Activated CD4-positive, alpha-beta memory T cell treated with anti-CD3 and anti-CD28 coated beads for 36 hours (primary cell): ENCODE measurements at regions not wholly inside any gene's neighbourhood (a gene's known extent, or its start where the extent isn't known, plus 50 kb on each side); places are given as distances from the start of the nearest gene placed in this dataset.
"Not testable (repeated sequence)": the region's sequence is repeated elsewhere in the genome, so short reads cannot be mapped to it uniquely, and the experiment has no call there.

Experiments
- CTCF ChIA-PET: fragments of 350-600 bp; sonication (Branson Sonifier 250); formaldehyde crosslinking; loops from one replicate; lab custom pipeline; 2021; ENCODE audit warnings: antibody characterized with exemption, inconsistent platforms; lab: Charles Lee
- POLR2A ChIA-PET: fragments of 350-600 bp; sonication (Branson Sonifier 250); formaldehyde crosslinking; loops from one replicate; lab custom pipeline; 2021; ENCODE audit warnings: antibody characterized with exemption; lab: Charles Lee
- DNase-seq: peaks from one replicate; pipeline ENCODE4 v3.0.0-alpha.2; 2020
- H3K27ac Mint-ChIP-seq: one replicate; pipeline ENCODE4 v1.8.0; 2021; ENCODE audit warnings: mixed read lengths
- H3K27me3 Mint-ChIP-seq: one replicate; pipeline ENCODE4 v1.8.0; 2021; ENCODE audit warnings: mixed read lengths
- H3K36me3 Mint-ChIP-seq: one replicate; pipeline ENCODE4 v1.8.0; 2021; ENCODE audit warnings: mixed read lengths
- H3K4me1 Mint-ChIP-seq: one replicate; pipeline ENCODE4 v1.8.0; 2021; ENCODE audit warnings: low read depth, mixed read lengths
- H3K4me3 Mint-ChIP-seq: one replicate; pipeline ENCODE4 v1.8.0; 2021; ENCODE audit warnings: mild to moderate bottlenecking, mixed read lengths
- H3K9me3 Mint-ChIP-seq: one replicate; pipeline ENCODE4 v1.8.0; 2021; ENCODE audit warnings: mixed read lengths
- intact Hi-C: fragments of 100-400 bp; cut with micrococcal nuclease; formaldehyde crosslinking; loops from one replicate; pipeline ENCODE4 v1.15.1; 2023

GRCh38 chr16:21487956-21488355 is 111.4 kb upstream of the METTL9 start:
- H3K27ac Mint-ChIP-seq, intact Hi-C loops, POLR2A ChIA-PET, H3K4me1 Mint-ChIP-seq, DNase-seq, H3K36me3 Mint-ChIP-seq, CTCF ChIA-PET, H3K4me3 Mint-ChIP-seq, H3K27me3 Mint-ChIP-seq, H3K9me3 Mint-ChIP-seq: not testable (repeated sequence)

- H3K9me3 Mint-ChIP-seq, CTCF ChIA-PET, H3K36me3 Mint-ChIP-seq, intact Hi-C loops, H3K27ac Mint-ChIP-seq, H3K4me1 Mint-ChIP-seq, H3K4me3 Mint-ChIP-seq, H3K27me3 Mint-ChIP-seq, POLR2A ChIA-PET: not testable (repeated sequence)
- peak; percentile 8 for DNase-seq
Observed at GRCh38 chr16:21499046-21499445, 100.3 kb upstream of the METTL9 start.

GRCh38 chr16:21501223-21501868 is 98.0 kb upstream of the METTL9 start:
- H3K9me3 Mint-ChIP-seq, H3K27me3 Mint-ChIP-seq, CTCF ChIA-PET, H3K36me3 Mint-ChIP-seq: not testable (repeated sequence)
- peak; percentile 73 for DNase-seq
- Mint-ChIP-seq H3K27ac (peak overlapping the region; percentile 90), H3K4me1 (peaks cover 12% of the 10 kb centered on the region), H3K4me3 (peak overlapping the region; percentile 82)
- POLR2A ChIA-PET: interaction anchor here (1.0 to 1.4 kb wide), 2 partner anchors 18 to 19 kb away, joined by 3 read pairs; no protein-coding TSS in a partner anchor
- intact Hi-C loops: loop anchor here (10.0 kb wide), 2 partner anchors 53 to 693 kb away; no protein-coding TSS in a partner anchor

- Mint-ChIP-seq H3K4me1 (peaks cover 18% of the 10 kb centered on the region), H3K27ac (peak overlapping the region; percentile 90), H3K9me3 (no peaks in the 10 kb centered on the region), H3K4me3 (peak overlapping the region; percentile 82), H3K27me3 (no peaks in the 10 kb centered on the region), H3K36me3 (peaks cover 11% of the 10 kb centered on the region)
- intact Hi-C loops: loop anchor here (10.0 kb wide), 2 partner anchors 53 to 693 kb away; no protein-coding TSS in a partner anchor
- ChIA-PET CTCF (no interaction called here), POLR2A (interaction anchor here (1.0 to 1.4 kb wide), 2 partner anchors 17 to 18 kb away, joined by 3 read pairs; no protein-coding TSS in a partner anchor)
- DNase-seq: peak; percentile 94
Observed at GRCh38 chr16:21501869-21502667, 97.3 kb upstream of the METTL9 start.

- peaks cover 21% of the 10 kb centered on the region for H3K36me3 Mint-ChIP-seq
- DNase-seq, POLR2A ChIA-PET, H3K4me3 Mint-ChIP-seq, CTCF ChIA-PET, H3K27me3 Mint-ChIP-seq, H3K9me3 Mint-ChIP-seq: not testable (repeated sequence)
- intact Hi-C loops: loop anchor here (10.0 kb wide), 2 partner anchors 51 to 691 kb away; no protein-coding TSS in a partner anchor
- H3K4me1 Mint-ChIP-seq: peaks cover 30% of the 10 kb centered on the region
- H3K27ac Mint-ChIP-seq: peak overlapping the region; percentile 90
Observed at GRCh38 chr16:21503574-21503920, 95.8 kb upstream of the METTL9 start.

- H3K4me3 Mint-ChIP-seq, POLR2A ChIA-PET, H3K27me3 Mint-ChIP-seq, CTCF ChIA-PET, H3K9me3 Mint-ChIP-seq: not testable (repeated sequence)
- DNase-seq: peak; percentile 8
- intact Hi-C loops: loop anchor here (10.0 kb wide), 2 partner anchors 51 to 691 kb away; no protein-coding TSS in a partner anchor
- Mint-ChIP-seq H3K27ac (peak overlapping the region; percentile 90), H3K4me1 (peaks cover 37% of the 10 kb centered on the region), H3K36me3 (peaks cover 23% of the 10 kb centered on the region)
Observed at GRCh38 chr16:21503941-21504832, 95.2 kb upstream of the METTL9 start.

GRCh38 chr16:21505751-21506520 is 93.4 kb upstream of the METTL9 start:
- H3K27me3 Mint-ChIP-seq, CTCF ChIA-PET, H3K9me3 Mint-ChIP-seq: not testable (repeated sequence)
- peak overlapping the region; percentile 97 for H3K27ac Mint-ChIP-seq
- peak overlapping the region; percentile 21 for H3K4me3 Mint-ChIP-seq
- peaks cover 26% of the 10 kb centered on the region for H3K36me3 Mint-ChIP-seq
- DNase-seq: peak; percentile 4
- POLR2A ChIA-PET: interaction anchor here (2.1 kb wide), 1 partner anchor 14 kb away, joined by 10 read pairs; no protein-coding TSS in a partner anchor
- peaks cover 52% of the 10 kb centered on the region for H3K4me1 Mint-ChIP-seq
- intact Hi-C loops: loop anchor here (10.0 kb wide), 2 partner anchors 49 to 689 kb away; no protein-coding TSS in a partner anchor

GRCh38 chr16:21506857-21507456 is 92.4 kb upstream of the METTL9 start:
- POLR2A ChIA-PET: interaction anchor here (2.1 kb wide), 1 partner anchor 13 kb away, joined by 10 read pairs; no protein-coding TSS in a partner anchor
- H3K27me3 Mint-ChIP-seq, H3K9me3 Mint-ChIP-seq, CTCF ChIA-PET: not testable (repeated sequence)
- Mint-ChIP-seq H3K4me1 (peaks cover 61% of the 10 kb centered on the region), H3K27ac (peak overlapping the region; percentile 97), H3K36me3 (peaks cover 29% of the 10 kb centered on the region), H3K4me3 (peak overlapping the region; percentile 77)
- intact Hi-C loops: loop anchor here (10.0 kb wide), 2 partner anchors 48 to 688 kb away; no protein-coding TSS in a partner anchor
- DNase-seq: peak; percentile 84

- peak overlapping the region; percentile 97 for H3K27ac Mint-ChIP-seq
- H3K4me3 Mint-ChIP-seq: peak overlapping the region; percentile 77
- H3K4me1 Mint-ChIP-seq: peaks cover 69% of the 10 kb centered on the region
- CTCF ChIA-PET, H3K27me3 Mint-ChIP-seq, H3K9me3 Mint-ChIP-seq: not testable (repeated sequence)
- POLR2A ChIA-PET: interaction anchor here (2.1 kb wide), 1 partner anchor 12 kb away, joined by 10 read pairs; no protein-coding TSS in a partner anchor
- peak; percentile 10 for DNase-seq
- H3K36me3 Mint-ChIP-seq: peaks cover 29% of the 10 kb centered on the region
- intact Hi-C loops: loop anchor here (10.0 kb wide), 2 partner anchors 47 to 687 kb away; no protein-coding TSS in a partner anchor
Observed at GRCh38 chr16:21507631-21508305, 91.6 kb upstream of the METTL9 start.

- Mint-ChIP-seq H3K4me3 (peak overlapping the region; percentile 77), H3K36me3 (peaks cover 25% of the 10 kb centered on the region), H3K27ac (peak overlapping the region; percentile 97), H3K4me1 (peaks cover 66% of the 10 kb centered on the region)
- peak; percentile 80 for DNase-seq
- CTCF ChIA-PET, H3K27me3 Mint-ChIP-seq, H3K9me3 Mint-ChIP-seq: not testable (repeated sequence)
- intact Hi-C loops: loop anchor here (10.0 kb wide), 2 partner anchors 46 to 686 kb away; no protein-coding TSS in a partner anchor
- POLR2A ChIA-PET: interaction anchor here (0.6 kb wide), 2 partner anchors 9 to 10 kb away, joined by 3 read pairs; no protein-coding TSS in a partner anchor
Observed at GRCh38 chr16:21508661-21509436, 90.5 kb upstream of the METTL9 start.
